Stimulated activated CD8-positive, alpha-beta memory T cell treated with anti-CD3 and anti-CD28 coated beads, Interleukin-12 subunit alpha, Interleukin-12 subunit beta, amount 100 ng/mL, for 4 hours (primary cell): ENCODE measurements at regions not wholly inside any gene's neighbourhood (a gene's known extent, or its start where the extent isn't known, plus 50 kb on each side); places are given as distances from the start of the nearest gene placed in this dataset.
"Not testable (repeated sequence)": the region's sequence is repeated elsewhere in the genome, so short reads cannot be mapped to it uniquely, and the experiment has no call there.

ENCODE experiments used
- DNase-seq: peaks from one replicate; pipeline ENCODE4 v3.0.0-alpha.2; 2020; ENCODE audit warnings: low read depth

- DNase-seq = no peak
These were observed 93.3 kb upstream of the ADAMTS5 start for GRCh38 chr21:27060190-27060589.

GRCh38 chr21:27058673-27059605 lies 92.1 kb upstream of the ADAMTS5 start:
- DNase-seq = no peak

- DNase-seq = no peak
These were observed 91.1 kb upstream of the ADAMTS5 start for GRCh38 chr21:27057997-27058396.

GRCh38 chr21:27047658-27048314 lies 80.9 kb upstream of the ADAMTS5 start:
- DNase-seq = no peak

DNA sequence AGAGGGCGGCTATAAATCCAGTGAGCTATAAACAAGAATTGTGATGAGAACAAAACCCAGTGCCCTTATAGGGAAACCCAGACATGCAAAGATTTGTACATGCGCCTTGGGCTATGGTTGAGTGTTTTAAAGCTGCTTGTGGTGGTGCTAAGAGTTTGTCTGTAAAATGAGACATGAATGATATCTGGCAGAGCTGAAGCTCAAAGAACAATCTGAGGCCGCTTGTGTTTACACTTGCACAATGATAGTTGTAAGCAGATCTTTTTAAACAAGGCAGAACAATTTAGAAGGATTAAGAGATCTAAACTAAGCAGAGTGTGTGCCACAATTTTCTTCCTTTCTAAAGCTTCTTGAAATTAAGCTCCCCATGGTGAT lies 80.4 kb upstream of the ADAMTS5 start:
- no peak for DNase-seq

GRCh38 chr21:27045281-27045985 lies 78.5 kb upstream of the ADAMTS5 start:
- no peak for DNase-seq

DNA sequence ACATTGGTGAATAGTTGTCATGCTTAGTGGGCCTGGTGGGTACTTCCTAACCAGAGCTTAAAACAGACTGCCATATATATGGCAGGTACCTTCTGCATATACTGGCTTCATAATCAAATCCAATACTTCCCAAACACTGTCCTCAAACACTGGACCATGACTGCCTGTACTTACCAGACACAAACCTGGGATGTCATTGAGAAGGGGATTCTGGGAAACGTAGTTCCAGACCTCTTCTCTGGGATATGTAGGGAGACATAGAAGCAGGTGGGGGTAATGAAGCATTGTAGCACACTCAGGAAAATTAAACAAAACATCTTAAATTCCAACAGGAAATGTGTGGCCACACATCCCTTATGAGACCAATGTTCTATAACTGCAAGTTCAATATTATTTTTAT lies 76.5 kb upstream of the ADAMTS5 start:
- no peak for DNase-seq

DNA sequence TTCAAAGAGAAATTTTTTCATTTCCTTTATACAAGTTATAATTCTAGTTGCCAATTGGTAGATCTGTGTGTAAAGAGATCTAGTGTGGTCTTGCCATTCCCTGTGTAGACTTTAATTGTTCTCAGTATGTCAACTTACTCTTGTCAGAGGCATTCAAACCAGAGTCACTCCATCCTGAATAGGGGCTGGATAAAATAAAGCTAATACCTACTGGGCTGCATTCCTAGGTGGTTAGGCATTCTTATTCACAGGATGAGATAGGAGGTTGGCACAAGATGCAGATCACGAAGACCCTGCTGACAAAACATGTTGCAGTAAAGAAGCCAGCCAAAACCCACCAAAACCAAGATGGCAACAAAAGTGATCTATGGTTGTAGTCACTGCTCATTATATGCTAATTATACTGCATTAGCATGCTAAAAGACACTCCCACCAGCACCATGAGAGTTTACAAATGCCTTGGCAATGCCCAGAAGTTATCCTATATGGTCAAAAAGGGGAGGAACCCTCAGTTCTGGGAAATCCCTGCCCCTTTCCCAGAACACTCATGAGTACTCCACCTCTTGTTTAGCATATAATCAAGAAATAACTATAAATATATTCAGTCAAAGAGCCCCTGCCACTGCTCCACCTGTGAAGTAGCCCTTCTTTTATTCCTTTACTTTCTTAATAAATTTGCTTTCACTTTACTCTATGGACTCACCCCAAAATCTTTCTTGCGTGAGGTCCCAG lies 74.0 kb upstream of the ADAMTS5 start:
- DNase-seq = no peak

DNA sequence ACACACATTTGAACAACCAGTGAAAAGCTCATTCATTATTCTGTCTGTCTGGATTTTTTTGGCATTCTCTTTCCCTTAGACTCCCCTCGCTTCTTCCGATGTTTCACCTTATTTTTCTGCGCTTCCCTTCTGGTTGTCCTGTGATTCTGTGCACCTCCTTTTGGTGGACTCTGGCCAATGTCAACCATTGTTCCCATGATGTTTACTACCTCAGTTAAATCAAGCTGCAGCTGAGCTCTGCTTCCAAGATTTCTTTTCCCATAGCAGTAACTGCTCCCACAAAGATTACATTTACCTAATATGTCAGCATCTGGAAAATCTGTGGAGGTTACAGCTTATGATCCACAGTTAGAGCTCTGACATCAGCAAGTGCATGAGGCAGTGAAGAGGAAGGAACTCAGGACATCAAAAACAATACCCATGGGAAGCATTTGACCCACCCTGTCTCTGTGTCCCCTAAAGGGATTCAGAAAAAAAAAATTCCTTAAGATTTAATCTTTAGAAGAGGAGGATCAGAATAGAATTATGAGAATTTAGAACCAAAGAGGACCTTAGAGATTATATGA lies 69.9 kb upstream of the ADAMTS5 start:
- no peak for DNase-seq

DNA sequence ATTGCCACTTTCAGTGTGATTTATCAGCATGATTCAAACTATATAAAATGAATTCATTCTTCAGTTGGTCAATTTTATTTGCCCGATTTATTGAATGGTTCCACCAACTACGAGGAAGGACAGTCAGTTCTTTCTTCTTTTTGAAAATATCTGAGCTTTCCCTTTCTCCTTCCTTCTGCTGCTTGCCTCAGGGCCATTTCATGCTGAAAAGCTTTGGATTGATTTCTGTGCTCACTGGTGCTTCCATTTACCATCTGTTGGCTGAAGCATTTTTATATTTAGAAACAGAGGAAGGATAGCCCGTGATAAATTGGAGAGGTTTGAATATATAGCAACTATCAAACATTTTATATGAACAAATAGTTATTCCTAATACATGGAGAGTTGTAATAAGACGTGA lies 68.9 kb upstream of the ADAMTS5 start:
- no peak for DNase-seq

- DNase-seq = no peak
These were observed 67.9 kb upstream of the ADAMTS5 start for GRCh38 chr21:27034796-27035195.

DNA sequence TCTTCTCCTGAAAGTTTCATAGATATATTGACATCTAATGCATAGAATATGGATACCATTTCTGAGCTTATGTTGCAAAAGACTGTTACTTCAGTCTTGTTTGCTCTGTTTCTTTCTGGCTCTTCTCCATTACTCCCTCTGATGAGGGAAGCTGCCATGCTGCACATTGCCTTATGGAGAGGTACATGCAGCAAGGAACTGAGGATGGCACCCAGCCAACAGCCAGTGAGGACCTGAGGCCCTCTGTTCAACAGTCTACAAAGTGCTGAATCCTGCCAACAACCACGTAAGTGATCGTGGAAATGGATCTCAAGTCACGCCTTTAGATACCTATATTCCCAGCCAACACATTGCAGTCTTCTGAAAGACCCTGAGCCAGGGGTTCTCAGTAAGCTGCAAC lies 66.6 kb upstream of the ADAMTS5 start:
- DNase-seq = no peak

- no peak for DNase-seq
These were observed 59.6 kb upstream of the ADAMTS5 start for GRCh38 chr21:27026501-27026900.

- DNase-seq = not testable (repeated sequence)
These were observed 58.8 kb upstream of the ADAMTS5 start for GRCh38 chr21:27025708-27026107.

DNA sequence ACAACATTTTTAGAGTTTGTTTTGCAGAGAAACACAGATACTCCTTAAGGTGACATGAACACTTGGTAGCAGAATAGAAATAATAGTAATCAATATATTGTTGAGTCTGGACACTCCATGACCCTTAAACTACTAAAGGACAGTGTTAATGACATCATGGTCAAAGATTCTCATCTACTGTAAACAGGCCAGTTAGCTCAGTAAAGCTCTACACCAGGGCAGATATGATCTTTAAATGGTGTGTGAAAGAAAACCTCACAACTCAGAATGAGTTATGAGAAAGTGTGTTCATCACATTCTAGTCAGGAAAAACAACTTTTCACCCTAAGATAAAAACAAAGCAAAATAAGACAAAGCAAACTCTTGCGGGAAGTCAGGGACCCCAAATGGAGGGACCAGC lies 58.1 kb upstream of the ADAMTS5 start:
- no peak for DNase-seq

DNA sequence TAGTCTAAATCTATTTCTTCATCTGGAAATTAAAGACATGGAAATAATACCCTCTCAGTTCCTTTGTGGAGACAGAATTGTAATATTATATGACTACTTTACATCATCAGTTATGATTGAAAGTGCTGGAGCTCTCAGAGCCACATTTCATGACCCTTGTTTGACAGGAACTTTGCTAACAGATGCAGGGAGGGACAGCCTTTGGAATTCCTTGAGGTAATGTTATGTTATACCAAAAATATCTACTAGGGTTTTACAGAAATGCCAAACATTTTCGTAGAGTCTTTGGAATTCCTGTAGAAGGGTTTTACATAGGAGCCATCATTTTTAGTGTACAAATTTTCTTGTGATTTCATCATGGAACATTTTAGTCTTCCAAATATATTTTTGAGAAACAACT lies 57.4 kb upstream of the ADAMTS5 start:
- no peak for DNase-seq

DNA sequence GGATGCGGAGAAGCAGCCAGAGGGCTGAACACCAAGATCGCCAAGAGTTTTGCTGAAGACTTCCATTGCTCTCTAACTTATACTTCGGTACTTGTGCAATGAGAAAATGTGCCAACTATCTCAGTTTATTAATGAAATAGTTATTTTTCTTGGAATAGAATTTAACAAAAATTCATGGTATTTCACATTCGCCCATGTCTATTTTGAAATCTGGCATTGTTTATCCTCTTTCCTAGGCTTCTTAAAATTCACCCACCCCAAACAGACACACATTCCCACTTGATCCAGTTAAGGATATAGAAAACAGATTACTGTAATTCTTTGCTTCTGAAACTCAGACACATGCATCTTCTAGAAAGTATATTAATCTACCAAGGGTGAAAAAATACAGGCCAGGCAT lies 56.3 kb upstream of the ADAMTS5 start:
- DNase-seq = no peak

DNA sequence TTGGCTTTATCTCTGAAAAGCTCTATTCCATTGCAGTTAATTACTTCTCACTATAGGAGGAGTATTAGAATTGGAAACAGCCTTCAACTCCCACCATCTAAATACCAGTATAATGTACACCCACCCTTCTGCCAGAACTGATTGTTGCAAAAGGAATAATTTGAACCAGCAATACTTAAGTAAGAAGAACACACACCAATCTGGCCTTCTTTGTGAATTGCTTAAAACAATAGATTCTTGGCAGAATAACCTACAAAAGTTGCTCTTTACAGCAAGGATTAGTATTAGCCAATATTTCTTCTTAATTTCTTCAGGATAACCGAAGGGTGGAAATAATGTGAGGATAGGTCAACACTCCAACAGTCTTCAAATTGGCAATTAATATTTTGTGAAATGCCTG lies 54.9 kb upstream of the ADAMTS5 start:
- DNase-seq = no peak

GRCh38 chr21:27021046-27021445 lies 54.2 kb upstream of the ADAMTS5 start:
- DNase-seq = no peak

GRCh38 chr21:27017246-27017645 lies 50.4 kb upstream of the ADAMTS5 start:
- DNase-seq = no peak
